NCI-H1694 treated with DMSO at 0.1 percent for 48 hours (cell line): ENCODE measurements at regions not wholly inside any gene's neighbourhood (a gene's known extent, or its start where the extent isn't known, plus 50 kb on each side); places are given as distances from the start of the nearest gene placed in this dataset.
"Not testable (repeated sequence)": the region's sequence is repeated elsewhere in the genome, so short reads cannot be mapped to it uniquely, and the experiment has no call there.

Source experiments
- DNase-seq: peaks from one replicate; lab custom pipeline; 2025; lab: John Stamatoyannopoulos, UW

DNA sequence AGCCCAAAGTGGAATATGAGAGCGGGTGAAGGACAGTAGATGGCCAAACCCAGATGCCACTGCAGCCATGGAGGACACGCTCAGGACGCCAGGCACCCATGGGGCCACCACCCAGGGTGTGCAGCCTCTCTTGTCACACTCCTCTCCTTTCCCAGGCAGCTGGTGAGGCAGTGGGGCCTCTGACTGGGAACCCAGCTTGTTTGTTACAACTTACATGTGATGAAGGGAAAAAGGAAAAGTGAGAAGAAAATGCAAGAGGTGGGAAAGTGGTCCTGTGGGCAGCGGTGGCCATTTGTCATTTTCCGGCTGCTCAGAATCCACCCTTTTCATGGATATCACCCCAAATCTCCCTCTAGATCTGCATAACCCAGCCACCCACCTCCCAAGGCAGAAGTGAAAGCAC is 62.7 kb upstream of the UNC5A start:
- no peak for DNase-seq

DNA sequence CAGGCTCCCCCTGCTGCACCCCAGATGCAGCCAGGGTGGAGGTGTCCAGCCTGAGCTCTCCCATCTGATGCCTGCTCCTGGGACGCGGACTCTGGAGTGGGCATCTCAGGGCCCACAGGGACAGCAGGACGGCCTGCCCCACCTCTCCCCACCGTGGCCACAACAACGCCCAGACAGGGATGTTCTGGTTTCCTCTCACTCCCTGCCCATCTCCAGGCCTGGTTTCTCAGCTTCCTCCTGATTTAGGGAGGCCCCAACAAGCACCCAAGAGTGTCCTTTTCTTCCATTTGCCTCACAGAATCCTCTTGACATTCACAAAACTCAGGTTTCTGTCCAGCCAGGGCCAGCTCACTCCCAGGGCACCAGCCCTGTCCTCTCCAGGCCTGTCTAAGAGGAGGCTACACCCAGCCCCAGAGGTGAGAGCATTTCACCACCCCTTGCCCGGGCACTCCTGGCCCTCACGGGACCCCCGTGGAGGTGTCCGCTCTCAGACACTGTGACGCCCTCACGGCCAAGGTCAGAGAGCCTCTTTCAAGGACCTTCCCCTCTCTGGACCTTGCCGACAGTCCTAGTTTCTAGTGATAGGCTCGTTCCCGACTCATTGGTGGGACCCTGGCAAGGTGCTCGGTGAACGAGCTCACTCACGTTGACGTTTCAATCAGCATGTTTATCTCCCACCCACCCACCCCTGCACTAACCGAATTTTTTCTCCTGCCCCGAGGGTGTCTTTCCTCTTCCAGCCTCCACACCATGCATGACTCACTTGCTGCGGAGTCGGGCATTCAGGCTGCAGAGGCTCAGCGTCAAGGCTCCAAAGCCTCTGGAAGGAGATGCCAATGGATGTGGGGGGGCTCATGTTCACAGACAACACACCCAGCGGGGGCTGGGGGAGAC is 62.0 kb upstream of the UNC5A start:
- DNase-seq: no peak

DNA sequence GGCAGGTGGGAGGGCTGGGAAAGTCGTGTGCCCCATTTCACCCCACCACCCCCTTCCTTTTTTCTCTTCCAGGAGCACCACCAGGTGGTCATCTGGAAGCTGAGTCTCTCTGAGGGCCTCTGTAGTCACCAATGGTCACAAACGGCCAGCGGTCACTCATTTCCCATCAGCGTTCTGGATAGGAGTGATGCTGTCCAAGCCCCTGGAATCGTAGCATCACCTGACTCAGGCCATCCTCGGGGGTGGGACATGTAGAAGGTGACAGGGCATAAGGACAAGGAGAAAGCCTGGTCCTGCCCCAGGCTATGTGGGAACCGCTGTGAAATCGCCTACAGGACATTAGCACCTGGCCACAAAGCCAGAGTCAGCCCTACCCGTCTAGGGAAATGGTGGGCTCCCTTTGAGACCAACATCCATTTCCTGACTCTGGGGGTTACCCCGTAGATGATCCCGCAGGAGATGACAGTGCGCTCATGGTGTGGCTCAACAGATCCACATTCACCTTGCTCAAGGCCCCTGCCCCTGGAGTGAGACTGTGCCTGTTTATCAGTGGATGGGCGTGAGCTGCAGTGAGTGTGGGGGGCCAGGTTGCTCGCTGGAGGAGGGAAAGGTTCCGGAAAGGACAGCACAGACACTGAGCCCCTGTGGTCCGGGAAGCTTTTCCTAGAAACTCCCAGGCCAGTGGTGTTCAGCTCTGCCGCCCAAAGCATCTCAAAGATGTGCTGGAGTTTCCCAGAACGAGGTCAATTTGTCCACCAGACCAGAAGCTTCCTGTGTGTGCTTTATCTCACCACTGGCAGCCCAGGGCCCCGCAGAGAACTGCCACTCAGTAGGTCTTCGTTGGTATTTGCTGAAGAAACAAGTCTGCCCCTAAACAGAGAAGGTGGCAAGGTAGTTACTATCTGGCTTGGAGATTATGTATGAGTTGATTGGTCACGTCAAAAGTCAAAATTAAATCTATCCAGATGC is 61.1 kb upstream of the UNC5A start:
- DNase-seq: no peak

DNA sequence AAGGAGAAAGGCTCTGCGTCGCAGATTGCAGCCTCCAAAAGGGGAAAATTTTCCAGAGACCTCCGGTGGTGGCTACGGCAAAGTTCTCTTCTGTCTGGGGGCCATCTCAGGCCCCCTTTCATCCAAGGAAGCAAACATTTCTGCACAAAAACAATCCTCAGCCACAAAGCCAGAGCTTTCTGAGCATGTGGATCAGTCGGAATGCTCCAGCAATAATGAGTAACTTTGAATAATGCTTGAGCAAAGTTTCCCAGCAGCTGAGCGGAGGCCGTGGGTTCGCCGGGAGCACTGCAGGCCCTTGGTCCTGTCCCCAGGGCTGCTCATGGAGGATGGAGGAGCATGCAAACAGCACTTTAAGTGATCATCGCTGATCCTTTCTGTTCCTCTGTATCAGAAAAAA is 60.2 kb upstream of the UNC5A start:
- DNase-seq: no peak

DNA sequence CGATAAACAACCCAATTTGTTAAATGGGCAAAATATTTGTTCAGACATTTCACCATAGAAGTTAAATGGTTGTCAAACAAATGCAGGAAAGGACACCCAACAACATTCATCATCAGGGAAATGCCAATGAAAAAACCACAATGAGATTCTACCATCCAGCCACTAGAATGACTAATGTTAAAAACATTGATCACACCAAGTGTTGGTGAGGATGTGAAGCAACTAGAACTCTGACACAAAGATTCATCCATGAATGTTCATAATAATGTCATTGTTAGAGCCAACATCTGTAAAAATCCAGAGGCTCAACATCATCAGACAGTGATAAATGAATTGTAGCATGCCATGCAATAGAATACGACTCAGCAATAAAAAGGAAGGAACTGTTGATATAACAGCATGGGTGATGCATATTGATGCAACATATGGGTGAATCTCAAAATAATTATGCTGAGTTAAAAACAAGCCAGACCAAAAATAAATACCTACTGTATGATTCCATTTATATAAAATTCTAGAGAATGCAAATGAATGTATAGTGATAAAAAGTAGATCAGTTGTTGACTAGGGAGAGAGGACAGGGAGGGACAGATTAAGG is 55.9 kb upstream of the UNC5A start:
- no peak for DNase-seq

DNA sequence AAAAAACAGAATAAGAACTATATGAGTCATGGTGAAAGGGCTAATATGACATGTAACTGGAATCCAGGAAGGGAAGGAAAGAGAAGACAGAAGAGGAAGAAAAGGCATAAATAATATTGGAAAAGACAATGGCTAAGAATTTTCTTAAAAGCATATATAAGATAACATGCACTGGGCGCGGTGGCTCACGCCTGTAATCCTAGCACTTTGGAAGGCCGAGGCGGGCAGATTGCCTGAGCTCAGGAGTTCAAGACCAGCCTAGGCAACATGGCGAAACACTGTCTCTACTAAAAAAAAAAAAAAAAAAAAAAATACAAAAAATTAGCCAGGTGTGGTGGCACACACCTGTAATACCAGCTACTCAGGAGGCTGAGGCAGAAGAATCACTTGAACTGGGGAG is 54.8 kb upstream of the UNC5A start:
- DNase-seq: not testable (repeated sequence)

DNA sequence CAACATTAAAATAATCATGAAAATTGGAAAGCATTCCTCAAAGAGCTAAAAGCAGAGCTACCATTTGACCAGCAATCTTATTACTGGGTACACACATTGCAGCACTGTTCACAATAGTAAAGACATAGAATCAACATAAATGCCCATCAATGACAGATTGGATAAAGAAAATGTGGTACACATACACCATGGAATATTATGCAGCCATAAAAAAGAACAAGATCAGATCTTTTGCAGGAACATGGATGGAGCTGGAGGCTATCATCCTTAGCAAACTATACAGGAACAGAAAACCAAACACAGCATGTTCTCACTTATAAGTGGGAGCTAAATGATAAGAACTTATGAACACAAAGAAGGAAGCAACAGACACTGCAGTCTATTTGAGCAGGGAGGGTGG is 52.8 kb upstream of the UNC5A start:
- not testable (repeated sequence) for DNase-seq
